Testis (tissue), 2 donors: ENCODE measurements at regions not wholly inside any gene's neighbourhood (a gene's known extent, or its start where the extent isn't known, plus 50 kb on each side); places are given as distances from the start of the nearest gene placed in this dataset.

ENCODE experiments used
- POLR2A ChIP-seq: fragments of 450-650 bp; IDR thresholded peaks from one replicate; pipeline ENCODE4 v1.6.1; 2017; ENCODE audit warnings: antibody characterized with exemption, mild to moderate bottlenecking, moderate library complexity
- TF ChIP-seq, protein P1 (sequence below), 3 experiments: fragments of 450-650 bp in 2 of 3; fragments of 200-600 bp in 1 of 3; sonication (generic) in 1 of 3; IDR thresholded peaks; one replicate each; pipeline ENCODE4 v1.5.1; 2016 to 2019; ENCODE audit warnings: antibody characterized with exemption in 3 of 3, mild to moderate bottlenecking in 2 of 3, moderate library complexity in 1 of 3

- TF ChIP-seq, protein P1, sequence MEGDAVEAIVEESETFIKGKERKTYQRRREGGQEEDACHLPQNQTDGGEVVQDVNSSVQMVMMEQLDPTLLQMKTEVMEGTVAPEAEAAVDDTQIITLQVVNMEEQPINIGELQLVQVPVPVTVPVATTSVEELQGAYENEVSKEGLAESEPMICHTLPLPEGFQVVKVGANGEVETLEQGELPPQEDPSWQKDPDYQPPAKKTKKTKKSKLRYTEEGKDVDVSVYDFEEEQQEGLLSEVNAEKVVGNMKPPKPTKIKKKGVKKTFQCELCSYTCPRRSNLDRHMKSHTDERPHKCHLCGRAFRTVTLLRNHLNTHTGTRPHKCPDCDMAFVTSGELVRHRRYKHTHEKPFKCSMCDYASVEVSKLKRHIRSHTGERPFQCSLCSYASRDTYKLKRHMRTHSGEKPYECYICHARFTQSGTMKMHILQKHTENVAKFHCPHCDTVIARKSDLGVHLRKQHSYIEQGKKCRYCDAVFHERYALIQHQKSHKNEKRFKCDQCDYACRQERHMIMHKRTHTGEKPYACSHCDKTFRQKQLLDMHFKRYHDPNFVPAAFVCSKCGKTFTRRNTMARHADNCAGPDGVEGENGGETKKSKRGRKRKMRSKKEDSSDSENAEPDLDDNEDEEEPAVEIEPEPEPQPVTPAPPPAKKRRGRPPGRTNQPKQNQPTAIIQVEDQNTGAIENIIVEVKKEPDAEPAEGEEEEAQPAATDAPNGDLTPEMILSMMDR (IDR thresholded peaks at IDR 0.05): no peak
- TF ChIP-seq POLR2A: no peak
Measured at GRCh38 chr1:13896932-13897331, 196.9 kb downstream of the PRDM2 start.
